ENCODE measurements at regions not wholly inside any gene's neighbourhood (a gene's known extent, or its start where the extent isn't known, plus 50 kb on each side); places are given as distances from the start of the nearest gene placed in this dataset.

- BruUV-seq (replicated peaks) = no TSS peak
- Histone ChIP-seq H3K4ac (ENCODE audit: low read depth, low read length) (no peak overlapping the region), H3K14ac (replicated peaks; ENCODE audit: low read depth, low read length) (no peak overlapping the region), H4K20me1 (ENCODE audit: insufficient read depth, low read length) (no peaks in the 10 kb centered on the region), H3K27ac (ENCODE audit: insufficient read depth, low read length) (no peak overlapping the region), H2BK15ac (ENCODE audit: low read depth, low read length) (no peak overlapping the region), H3K18ac (ENCODE audit: low read depth, low read length) (no peak overlapping the region), H2AFZ (replicated peaks; ENCODE audit: low read length, poor library complexity) (no peak overlapping the region), H3K9ac (ENCODE audit: low read depth, low read length) (no peak overlapping the region), H4K91ac (ENCODE audit: insufficient read depth, low read depth, low read length) (no peak overlapping the region), H3K4me3 (ENCODE audit: insufficient read depth, low read depth, low read length) (no peak overlapping the region), H3K9me1 (ENCODE audit: insufficient read depth, low read length) (no peaks in the 10 kb centered on the region), H3K27me3 (ENCODE audit: control insufficient read depth, insufficient read depth, low read length) (no peaks in the 10 kb centered on the region), H3K56ac (ENCODE audit: extremely low read depth, insufficient read depth, low read length) (no peak overlapping the region), H3K23ac (ENCODE audit: low read depth, low read length) (no peak overlapping the region), H3K79me1 (ENCODE audit: low read depth in 1 of 2, low read length in 2 of 2) (no peaks in the 10 kb centered on the region), H2BK120ac (ENCODE audit: low read depth, low read length) (no peak overlapping the region), H2BK5ac (ENCODE audit: low read depth, low read length, poor library complexity, severe bottlenecking) (no peak overlapping the region), H3K36me3 (ENCODE audit: control insufficient read depth, insufficient read depth, low read length) (no peaks in the 10 kb centered on the region), H4K5ac (ENCODE audit: low read depth, low read length) (no peak overlapping the region), H3K4me2 (ENCODE audit: low read depth, low read length) (no peak overlapping the region), H2AK5ac (ENCODE audit: low read depth, low read length) (no peak overlapping the region), H3K9me3 (ENCODE audit: control insufficient read depth, insufficient read depth, low read length) (no peaks in the 10 kb centered on the region), H2BK20ac (ENCODE audit: low read depth, low read length) (no peak overlapping the region), H2AK9ac (replicated peaks; ENCODE audit: low read depth, low read length, poor library complexity) (no peak overlapping the region), H3K4me1 (ENCODE audit: control insufficient read depth, insufficient read depth, low read length) (peaks cover 3% of the 10 kb centered on the region; the same call in 1 of the 2 replicates), H4K8ac (ENCODE audit: low read depth in 2 of 2, low read length in 2 of 2) (no peak overlapping the region)
- WGBS, 2 experiments (ENCODE audit: extremely low coverage in 2 of 2, insufficient read length in 1 of 2) = 79% methylated on average over 4 of the region's 8 CpGs; no CpG with 5 or more reads in 1 of the 2 experiments
- no peak for TF ChIP-seq MAZ (IDR thresholded peaks at IDR 0.05; ENCODE audit: borderline replicate concordance, low read depth, low read length)
- TF ChIP-seq CTCF (conservative IDR thresholded peaks at IDR 0.05; ENCODE audit: low read depth, low read length) = no peak
- no peak for TF ChIP-seq RFX5 (IDR thresholded peaks at IDR 0.05; ENCODE audit: low read depth, low read length)
- no peak for TF ChIP-seq SMC3 (IDR thresholded peaks at IDR 0.05; ENCODE audit: low read depth, low read length)
- no peak for TF ChIP-seq USF2 (IDR thresholded peaks at IDR 0.05; ENCODE audit: low read depth, low read length)
- no peak for TF ChIP-seq RCOR1 (IDR thresholded peaks at IDR 0.05; ENCODE audit: insufficient replicate concordance, low read length)
- no peak for TF ChIP-seq BHLHE40 (IDR thresholded peaks at IDR 0.05; ENCODE audit: low read depth, low read length)
- no peak for TF ChIP-seq CEBPB (IDR thresholded peaks at IDR 0.05; ENCODE audit: low read depth, low read length)
- TF ChIP-seq NFE2L2 (IDR thresholded peaks at IDR 0.05; ENCODE audit: low read depth, low read length) = no peak
- TF ChIP-seq RAD21 (IDR thresholded peaks at IDR 0.05; ENCODE audit: low read length) = no peak
- TF ChIP-seq FOS (IDR thresholded peaks at IDR 0.05; ENCODE audit: low read depth, low read length) = no peak
- no peak for TF ChIP-seq ELK1 (IDR thresholded peaks at IDR 0.05; ENCODE audit: borderline replicate concordance, low read depth, low read length)
- no peak for TF ChIP-seq POLR2A (IDR thresholded peaks at IDR 0.05; ENCODE audit: low read depth, low read length)
- no peak for ATAC-seq (ENCODE audit: low read depth)
- ChIA-PET CTCF (no interaction called here), POLR2A (ENCODE audit: unreplicated experiment) (no interaction called here)
- no peak for DNase-seq
- in situ Hi-C loops (cut with MboI; ENCODE audit: low sequenced_read_pairs) = no loop called here
- intact Hi-C loops (cut with micrococcal nuclease) = no loop called here
- dilution Hi-C loops (cut with HindIII; ENCODE audit: low sequenced_read_pairs, unreplicated experiment) = no loop called here
These were observed 333.4 kb downstream of the THBS2 start for GRCh38 chr6:168920289-168920688.
